ENCODE measurements at regions not wholly inside any gene's neighbourhood (a gene's known extent, or its start where the extent isn't known, plus 50 kb on each side); places are given as distances from the start of the nearest gene placed in this dataset.
"Not testable (repeated sequence)": the region's sequence is repeated elsewhere in the genome, so short reads cannot be mapped to it uniquely, and the experiment has no call there.

DNA sequence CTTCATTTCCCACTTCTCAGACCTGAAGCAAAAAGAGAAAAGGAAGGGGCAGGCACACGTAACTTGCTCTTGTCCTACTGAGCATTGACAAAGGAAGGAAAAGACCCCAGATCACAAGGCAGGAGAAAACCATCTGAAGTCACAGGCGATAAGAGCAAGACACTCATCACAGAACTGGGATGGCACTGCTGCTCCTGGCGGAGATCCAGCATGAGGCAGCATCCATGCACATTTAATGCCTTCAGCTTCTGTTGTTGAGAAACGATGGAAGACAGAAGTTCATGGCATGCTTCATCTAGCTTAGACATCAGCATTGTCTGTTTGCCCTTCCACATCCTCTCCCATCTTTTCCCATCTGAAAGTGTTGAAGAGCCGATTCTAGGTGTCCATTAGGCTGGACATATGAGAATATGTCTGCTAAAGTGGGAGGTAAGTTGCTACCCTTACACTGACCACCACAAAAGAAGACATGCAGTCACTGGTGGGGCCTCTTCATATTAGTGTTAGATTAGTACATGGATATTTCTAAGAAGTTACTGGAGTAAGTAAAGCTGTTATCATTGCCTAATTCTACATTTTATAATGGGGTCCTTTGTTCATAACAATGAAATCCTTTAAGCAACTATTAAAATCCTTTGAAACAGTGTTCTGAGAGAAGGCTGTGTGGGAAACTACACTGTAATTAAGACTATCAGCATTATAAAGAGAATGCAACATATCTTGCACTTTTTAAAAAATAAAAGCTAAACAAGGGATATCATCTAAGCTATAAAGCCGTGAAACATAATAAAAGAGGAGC lies 618.5 kb downstream of the C6orf118 start:
- DNase-seq, result no peak
- ATAC-seq, result no peak
- intact Hi-C loops (cut with DNase I), result no loop called here

DNA sequence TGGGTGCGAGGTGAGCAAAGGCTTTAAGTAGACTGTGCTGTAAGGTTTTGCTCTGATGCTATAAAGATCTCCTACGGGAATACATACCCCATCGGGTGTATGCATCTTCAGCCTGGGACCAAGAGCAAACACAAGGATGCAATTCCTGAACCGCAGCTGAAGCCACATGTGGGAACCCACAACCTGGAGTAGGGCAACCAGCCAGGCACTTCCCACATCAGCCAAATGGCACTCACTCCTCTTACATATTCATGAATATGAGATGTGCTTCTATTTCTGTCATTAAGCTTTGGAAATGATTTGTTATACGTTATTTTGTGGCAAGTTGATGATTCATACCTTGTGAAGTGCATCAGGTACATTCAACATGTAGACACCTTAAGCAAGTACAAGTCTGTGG lies 619.2 kb downstream of the C6orf118 start:
- ATAC-seq (no peak), DNase-seq (no peak)

GRCh38 chr6:164665328-164665727 lies 644.1 kb downstream of the C6orf118 start:
- DNase-seq (no peak), ATAC-seq (no peak)
- intact Hi-C loops (cut with DNase I), result no loop called here

More for the DNA sequence above, 619.2 kb downstream of the C6orf118 start:
- intact Hi-C loops (cut with DNase I), result no loop called here

GRCh38 chr6:164663634-164664033 lies 645.8 kb downstream of the C6orf118 start:
- DNase-seq (no peak), ATAC-seq (no peak)
- intact Hi-C loops (cut with DNase I), result no loop called here

- ATAC-seq (no peak), DNase-seq (no peak)
- intact Hi-C loops (cut with DNase I), result no loop called here
Observed at GRCh38 chr6:164661716-164662115, 647.7 kb downstream of the C6orf118 start.

- no peak for ATAC-seq
- intact Hi-C loops (cut with DNase I), result no loop called here
- DNase-seq, result no peak
Observed at GRCh38 chr6:164660781-164661180, 648.6 kb downstream of the C6orf118 start.

GRCh38 chr6:164640956-164641355 lies 668.4 kb downstream of the C6orf118 start:
- ATAC-seq (peak in 1 of 2 donors; percentile 38), DNase-seq (no peak)
- intact Hi-C loops (cut with DNase I), result no loop called here

DNA sequence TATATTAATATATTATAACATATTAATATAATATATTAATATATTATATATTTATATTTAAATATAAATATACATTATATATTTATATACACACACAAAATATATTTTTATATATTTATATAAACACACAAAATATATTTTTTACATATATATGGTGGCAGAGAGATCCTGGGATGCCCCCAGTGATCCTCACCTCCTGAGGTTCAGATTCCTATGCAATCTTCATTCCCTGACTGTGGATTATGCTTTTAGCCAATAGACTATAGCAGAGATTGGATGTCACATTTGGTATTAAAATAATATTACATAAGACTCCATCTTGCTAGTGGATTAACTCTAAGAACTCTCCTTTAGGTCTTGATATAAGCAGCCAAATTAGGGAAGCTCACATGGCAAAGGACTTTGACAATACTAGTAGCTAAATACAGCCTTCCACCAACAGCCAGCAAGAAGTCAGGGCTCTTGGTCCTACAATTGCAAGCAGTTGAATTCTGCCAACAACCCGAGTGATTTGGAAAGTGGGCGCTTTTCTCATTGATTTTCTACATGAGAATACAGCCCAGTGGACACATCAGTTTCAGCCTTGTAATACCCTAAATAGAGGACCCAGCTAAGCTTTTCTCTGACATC lies 681.0 kb downstream of the C6orf118 start:
- ATAC-seq, result no peak
- intact Hi-C loops (cut with DNase I), result no loop called here

DNA sequence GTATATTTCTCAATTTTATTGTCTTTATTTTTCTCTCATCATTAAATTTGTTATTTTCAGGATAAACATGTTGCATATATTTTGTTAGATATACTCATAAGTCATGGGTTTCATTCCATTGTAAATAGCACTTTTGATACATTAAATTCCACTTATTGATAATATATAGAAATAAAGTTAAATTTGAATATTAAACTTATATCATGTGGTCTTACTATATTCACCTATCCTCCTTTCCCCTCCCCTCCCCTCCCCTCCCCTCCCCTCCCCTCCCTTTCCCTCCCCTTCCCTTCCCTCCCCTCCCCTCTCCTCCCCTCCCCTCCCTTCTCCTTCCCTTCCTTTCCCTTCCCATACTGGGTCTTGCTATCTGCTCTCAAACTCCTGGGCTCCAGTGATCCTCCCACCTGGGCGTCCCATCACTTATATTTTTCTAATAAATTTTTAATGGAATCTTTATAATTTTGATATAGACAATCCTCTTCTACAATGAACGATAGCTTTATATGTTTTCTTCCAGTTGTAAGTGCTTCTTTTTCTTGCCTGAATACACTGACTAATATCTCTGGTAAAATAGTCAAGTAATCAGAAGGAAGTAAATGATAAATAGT lies 692.4 kb downstream of the C6orf118 start:
- no peak for ATAC-seq
- intact Hi-C loops (cut with DNase I), result no loop called here
- no peak for DNase-seq

More for the DNA sequence above, 681.0 kb downstream of the C6orf118 start:
- DNase-seq, result no peak

DNA sequence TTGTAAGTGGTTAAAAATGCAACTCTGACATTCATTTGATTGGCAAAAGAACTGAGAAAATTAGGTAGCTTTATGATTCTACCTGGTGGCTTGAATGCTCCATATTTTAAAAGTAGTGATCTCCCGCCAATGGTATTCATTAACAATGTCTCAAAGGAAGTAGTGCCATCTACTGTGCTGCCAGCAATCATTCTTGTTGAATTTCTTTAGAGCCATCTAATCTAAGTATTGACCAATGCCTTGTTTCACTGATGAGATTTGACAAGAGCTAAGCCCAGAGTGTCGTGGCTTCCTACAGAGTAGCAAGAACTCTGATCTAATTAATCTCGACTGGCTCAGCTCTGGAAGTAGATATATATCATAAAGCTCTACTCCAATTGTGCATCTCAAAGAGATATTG lies 696.7 kb downstream of the C6orf118 start:
- ATAC-seq, result no peak
- intact Hi-C loops (cut with DNase I), result no loop called here
- DNase-seq, result no peak

- DNase-seq; intact Hi-C loops (cut with DNase I): not testable (repeated sequence)
- ATAC-seq, result peak in 1 of 2 donors; percentile 55
Observed at GRCh38 chr6:164610859-164611258, 698.5 kb downstream of the C6orf118 start.

DNA sequence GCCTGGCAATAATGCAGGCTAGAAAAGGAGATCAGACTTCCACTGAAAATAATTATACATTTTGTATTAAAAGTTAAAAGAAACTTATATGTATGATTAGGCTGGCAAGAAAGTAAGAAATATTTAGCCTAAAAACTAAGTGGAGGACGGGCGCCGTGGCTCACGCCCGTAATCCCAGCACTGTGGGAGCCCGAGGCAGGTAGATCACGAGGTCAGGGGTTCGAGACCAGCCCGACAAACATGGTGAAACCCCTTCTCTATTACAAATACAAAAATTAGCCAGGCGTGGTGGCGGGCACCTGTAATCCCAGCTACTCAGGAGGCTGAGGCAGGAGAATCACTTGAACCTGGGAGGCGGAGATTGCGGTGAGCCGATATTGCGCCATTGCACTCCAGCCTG lies 707.0 kb downstream of the C6orf118 start:
- DNase-seq; ATAC-seq; intact Hi-C loops (cut with DNase I): not testable (repeated sequence)

GRCh38 chr6:164581563-164581962 lies 727.8 kb downstream of the C6orf118 start:
- no peak for DNase-seq

DNA sequence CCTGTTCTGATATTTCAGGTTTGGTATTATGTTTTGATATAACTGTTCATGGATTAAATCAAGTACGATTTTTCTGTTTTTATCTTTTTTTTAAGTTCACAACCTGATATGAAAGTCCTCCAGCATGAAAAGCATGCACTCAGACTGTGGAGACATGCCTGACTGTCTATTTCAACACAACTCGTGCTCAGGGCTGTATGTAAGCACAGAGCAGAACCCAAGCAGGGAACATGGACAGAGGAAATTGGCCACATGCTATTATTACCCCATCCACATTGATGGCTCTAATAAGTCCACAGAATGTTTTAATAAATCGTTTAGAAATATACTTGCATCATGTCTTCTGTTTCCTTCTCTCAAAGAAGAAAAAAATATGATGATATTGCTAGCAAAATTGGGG lies 730.4 kb downstream of the C6orf118 start:
- DNase-seq (no peak), ATAC-seq (peak; percentile 76 to 81)
- intact Hi-C loops (cut with DNase I), result no loop called here

More at GRCh38 chr6:164581563-164581962, 727.8 kb downstream of the C6orf118 start:
- intact Hi-C loops (cut with DNase I), result no loop called here
- ATAC-seq, result no peak

- peak in 1 of 2 donors; percentile 78 for ATAC-seq
- no peak for DNase-seq
- intact Hi-C loops (cut with DNase I), result no loop called here
Observed at GRCh38 chr6:164578616-164579015, 730.8 kb downstream of the C6orf118 start.

DNA sequence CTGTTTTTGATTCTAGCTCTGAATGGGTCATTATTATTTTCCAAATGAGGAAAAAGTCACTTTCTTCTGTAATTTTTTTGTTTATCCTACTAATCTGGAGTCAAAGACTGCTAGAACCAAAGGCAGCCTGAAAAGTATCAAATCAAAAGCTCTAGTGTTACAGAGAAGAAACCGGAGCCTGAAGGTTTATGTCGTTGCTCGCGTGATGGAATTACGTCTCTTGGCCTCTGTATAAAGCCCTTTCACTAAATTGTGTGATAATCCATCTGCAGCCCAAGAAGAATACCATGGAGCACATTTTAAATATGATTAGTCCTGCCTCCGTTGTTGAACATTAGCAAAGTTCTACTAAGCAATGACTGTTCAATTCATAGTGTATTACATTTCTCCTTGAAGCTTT lies 738.6 kb downstream of the C6orf118 start:
- intact Hi-C loops (cut with DNase I), result no loop called here
- no peak for ATAC-seq
- DNase-seq, result no peak

DNA sequence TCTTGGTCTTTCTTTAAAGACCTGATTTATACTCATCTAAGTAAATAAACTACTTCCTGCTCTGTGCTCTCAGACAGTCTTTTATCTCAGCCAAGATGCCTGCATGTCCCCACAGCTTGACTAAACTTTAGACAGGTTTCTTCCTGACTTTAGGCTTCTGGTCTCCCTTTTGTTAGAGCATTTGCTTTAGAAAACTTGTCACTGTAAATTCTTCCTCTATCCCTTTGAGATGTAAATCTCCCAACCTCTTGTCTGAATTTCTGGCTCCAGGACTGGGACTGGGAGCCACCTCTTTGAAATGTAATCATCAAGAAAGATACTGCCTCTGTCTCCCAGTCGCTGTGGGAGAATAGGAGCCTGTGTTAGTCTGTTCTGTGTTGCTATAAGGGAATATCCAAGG lies 739.9 kb downstream of the C6orf118 start:
- DNase-seq (no peak), ATAC-seq (no peak)

DNA sequence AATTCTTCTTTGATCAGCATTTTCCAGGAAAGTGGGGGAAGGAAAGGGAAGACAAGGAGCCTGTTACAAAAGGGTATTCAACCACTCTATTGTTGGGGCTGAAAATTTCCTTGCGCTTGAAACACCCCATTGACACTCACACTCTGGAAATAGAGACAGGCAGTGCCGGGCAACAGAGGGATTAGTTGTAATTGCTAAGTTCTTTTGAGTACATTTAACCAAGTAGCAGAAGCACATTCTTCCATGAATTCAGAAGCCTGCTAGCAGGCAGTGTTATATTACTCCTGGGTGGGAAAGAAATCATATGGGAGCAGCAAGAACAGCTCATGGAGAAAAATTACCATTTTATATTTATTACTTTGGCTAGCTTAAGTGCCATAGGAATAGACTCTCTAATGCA lies 745.5 kb downstream of the C6orf118 start:
- DNase-seq, result no peak
- no peak for ATAC-seq
- intact Hi-C loops (cut with DNase I), result no loop called here

More for the DNA sequence above, 739.9 kb downstream of the C6orf118 start:
- intact Hi-C loops (cut with DNase I), result no loop called here

- no peak for DNase-seq
- intact Hi-C loops (cut with DNase I), result no loop called here
- ATAC-seq, result no peak
Observed at GRCh38 chr6:164561656-164562055, 747.7 kb downstream of the C6orf118 start.
